HepG2 (cell line): ENCODE measurements at regions not wholly inside any gene's neighbourhood (a gene's known extent, or its start where the extent isn't known, plus 50 kb on each side); places are given as distances from the start of the nearest gene placed in this dataset.

Experiments used
- ARNTL ChIP-seq: sonication (generic); formaldehyde crosslinking; IDR thresholded peaks from 2 replicates; pipeline ENCODE4 v1.4.0; 2020; ENCODE audit warnings: mild to moderate bottlenecking, missing genetic modification reagents
- ATF2 ChIP-seq: sonication (generic); formaldehyde crosslinking; IDR thresholded peaks from 2 replicates; pipeline ENCODE4 v1.4.0; 2020; ENCODE audit warnings: missing genetic modification reagents
- CHD4 ChIP-seq: fragments of 200-600 bp; sonication (generic); IDR thresholded peaks from 2 replicates; pipeline ENCODE4 v1.7.0; 2017; ENCODE audit warnings: mild to moderate bottlenecking, low read length, borderline replicate concordance
- DMTF1 ChIP-seq: sonication (generic); formaldehyde crosslinking; IDR thresholded peaks from 2 replicates; pipeline ENCODE4 v1.4.0; 2020; ENCODE audit warnings: mild to moderate bottlenecking, missing genetic modification reagents
- GATAD2A ChIP-seq: IDR thresholded peaks from 2 replicates; pipeline ENCODE4 v1.6.1; 2016
- GMEB2 ChIP-seq: IDR thresholded peaks from 2 replicates; pipeline ENCODE4 v1.6.1; 2016; ENCODE audit warnings: missing biosample characterization, missing genetic modification reagents, low read depth
- HDAC1 ChIP-seq: sonication (generic); formaldehyde crosslinking; IDR thresholded peaks from 2 replicates; pipeline ENCODE4 v1.5.1; 2020; ENCODE audit warnings: mild to moderate bottlenecking, missing genetic modification reagents
- HNRNPUL1 ChIP-seq: fragments of 200-400 bp; formaldehyde crosslinking; IDR thresholded peaks from 2 replicates; pipeline ENCODE4 v1.6.1; 2017; ENCODE audit warnings: low read depth, mild to moderate bottlenecking, low read length, moderate library complexity
- IRX3 ChIP-seq: sonication (generic); formaldehyde crosslinking; IDR thresholded peaks from 2 replicates; pipeline ENCODE4 v1.8.1; 2023; ENCODE audit warnings: mild to moderate bottlenecking, low read depth, missing genetic modification reagents, borderline replicate concordance
- KAT7 ChIP-seq: IDR thresholded peaks from 2 replicates; pipeline ENCODE4 v1.6.1; 2018; ENCODE audit warnings: borderline replicate concordance, missing compliant biosample characterization
- MED8 ChIP-seq: sonication (generic); formaldehyde crosslinking; IDR thresholded peaks from 2 replicates; pipeline ENCODE4 v1.8.1; 2023; ENCODE audit warnings: mild to moderate bottlenecking, missing genetic modification reagents; ENCODE audit not compliant: insufficient replicate concordance
- MLLT10 ChIP-seq: sonication (generic); formaldehyde crosslinking; IDR thresholded peaks from 2 replicates; pipeline ENCODE4 v1.4.0; 2020; ENCODE audit warnings: missing genetic modification reagents
- MTA3 ChIP-seq: sonication (generic); formaldehyde crosslinking; IDR thresholded peaks from 2 replicates; pipeline ENCODE4 v1.4.0; 2020; ENCODE audit warnings: missing genetic modification reagents
- MXD1 ChIP-seq: sonication (generic); formaldehyde crosslinking; IDR thresholded peaks from 2 replicates; pipeline ENCODE4 v1.4.0; 2020; ENCODE audit warnings: mild to moderate bottlenecking, missing genetic modification reagents
- MXD4 ChIP-seq: IDR thresholded peaks from 2 replicates; pipeline ENCODE4 v1.6.1; 2016; ENCODE audit warnings: mild to moderate bottlenecking, missing biosample characterization, missing genetic modification reagents
- NBN ChIP-seq: fragments of 450-650 bp; conservative IDR thresholded peaks from 2 replicates; pipeline ENCODE4 v1.6.1; 2017
- PITX1 ChIP-seq: sonication (generic); formaldehyde crosslinking; IDR thresholded peaks from 2 replicates; pipeline ENCODE4 v1.5.1; 2020; ENCODE audit warnings: mild to moderate bottlenecking, missing genetic modification reagents
- PPARG ChIP-seq: conservative IDR thresholded peaks from 2 replicates; pipeline ENCODE4 v1.6.1; 2016; ENCODE audit warnings: missing biosample characterization, missing genetic modification reagents
- RFXANK ChIP-seq: IDR thresholded peaks from 2 replicates; pipeline ENCODE4 v1.6.1; 2016
- TMF1 ChIP-seq: sonication (generic); formaldehyde crosslinking; IDR thresholded peaks from 2 replicates; pipeline ENCODE4 v1.8.1; 2022; ENCODE audit warnings: low read depth, missing genetic modification reagents
- ZEB1 ChIP-seq: IDR thresholded peaks from 2 replicates; pipeline ENCODE4 v1.6.1; 2012; ENCODE audit warnings: mild to moderate bottlenecking, low read depth, inconsistent platforms; ENCODE audit not compliant: insufficient replicate concordance
- ZNF121 ChIP-seq: sonication (generic); formaldehyde crosslinking; IDR thresholded peaks from 2 replicates; pipeline ENCODE4 v1.5.0; 2020; ENCODE audit warnings: mild to moderate bottlenecking, missing genetic modification reagents
- ZNF17 ChIP-seq: sonication (generic); formaldehyde crosslinking; IDR thresholded peaks from 2 replicates; pipeline ENCODE4 v1.5.0; 2020; ENCODE audit warnings: mild to moderate bottlenecking, missing genetic modification reagents
- ZNF20 ChIP-seq: sonication (generic); formaldehyde crosslinking; IDR thresholded peaks from 2 replicates; pipeline ENCODE4 v1.4.0; 2020; ENCODE audit warnings: mild to moderate bottlenecking, moderate library complexity, missing genetic modification reagents
- ZNF460 ChIP-seq: sonication (generic); formaldehyde crosslinking; IDR thresholded peaks from 2 replicates; pipeline ENCODE4 v1.5.1; 2020; ENCODE audit warnings: missing genetic modification reagents, mild to moderate bottlenecking, borderline replicate concordance
- ZNF616 ChIP-seq: sonication (generic); formaldehyde crosslinking; IDR thresholded peaks from 2 replicates; pipeline ENCODE4 v1.5.0; 2020; ENCODE audit warnings: low read depth, mild to moderate bottlenecking, missing genetic modification reagents
- ZNF775 ChIP-seq: sonication (generic); formaldehyde crosslinking; IDR thresholded peaks from 2 replicates; pipeline ENCODE4 v1.4.0; 2020; ENCODE audit warnings: missing genetic modification reagents, mild to moderate bottlenecking, moderate library complexity, borderline replicate concordance

- TF ChIP-seq HNRNPUL1 (no peak), ZNF616 (CRISPR knock-in tag) (peak; percentile 49; the same call in 1 of the 2 replicates), KAT7 (CRISPR knock-in tag) (no peak), ZEB1 (peak; percentile 95), HDAC1 (CRISPR knock-in tag) (peak; percentile 53; the same call in 1 of the 2 replicates), PPARG (CRISPR knock-in tag) (peak; percentile 64), MTA3 (CRISPR knock-in tag) (no peak), ZNF20 (CRISPR knock-in tag) (no peak), ATF2 (CRISPR knock-in tag) (peak; percentile 69; the same call in 1 of the 2 replicates), MXD4 (CRISPR knock-in tag) (no peak), RFXANK (CRISPR knock-in tag) (no peak), IRX3 (CRISPR knock-in tag) (no peak), ZNF460 (CRISPR knock-in tag) (no peak), GATAD2A (peak; percentile 82), ZNF121 (CRISPR knock-in tag) (no peak), ZNF775 (CRISPR knock-in tag) (no peak), CHD4 (no peak), TMF1 (CRISPR knock-in tag) (no peak), PITX1 (CRISPR knock-in tag) (peak; percentile 55; the same call in 1 of the 2 replicates), NBN (no peak), ZNF17 (no peak), MLLT10 (no peak), DMTF1 (CRISPR knock-in tag) (no peak), GMEB2 (no peak), MED8 (CRISPR knock-in tag) (peak; percentile 40), ARNTL (CRISPR knock-in tag) (peak; percentile 49; the same call in 1 of the 2 replicates), MXD1 (CRISPR knock-in tag) (peak; percentile 53; the same call in 1 of the 2 replicates)
Measured at GRCh38 chr21:43343095-43343991, 83.6 kb downstream of the SIK1 start (continued).
